ENCODE measurements at regions not wholly inside any gene's neighbourhood (a gene's known extent, or its start where the extent isn't known, plus 50 kb on each side); places are given as distances from the start of the nearest gene placed in this dataset.
A peak's percentile ranks its signal among the peaks of the same experiment; 100 is the strongest.
"Not testable (repeated sequence)": the region's sequence is repeated elsewhere in the genome, so short reads cannot be mapped to it uniquely, and the experiment has no call there.

- Mint-ChIP-seq H3K4me3 (no peak overlapping the region), H3K27ac (no peak overlapping the region), H3K4me1 (no peaks in the 10 kb centered on the region), H3K27me3 (peaks cover 0 to 4% (median 0%) of the 10 kb centered on the region in 3 donors), H3K9me3 (peaks cover 0 to 2% (median 0%) of the 10 kb centered on the region in 7 donors), H3K36me3 (no peaks in the 10 kb centered on the region)
- ATAC-seq (ENCODE audit: low read depth in 2 of 2) (no peak), DNase-seq (no peak)
These were observed 134.4 kb upstream of the PTBP2 start for GRCh38 chr1:96587222-96587621.

GRCh38 chr1:96588416-96588995 lies 133.1 kb upstream of the PTBP2 start:
- Mint-ChIP-seq H3K9me3 (peaks cover 0 to 7% (median 2%) of the 10 kb centered on the region in 7 donors), H3K4me1 (no peaks in the 10 kb centered on the region), H3K27me3 (peaks cover 0 to 3% (median 0%) of the 10 kb centered on the region in 3 donors), H3K36me3 (no peaks in the 10 kb centered on the region), H3K4me3 (no peak overlapping the region), H3K27ac (no peak overlapping the region)
- ATAC-seq (ENCODE audit: low read depth in 2 of 2) (no peak), DNase-seq (no peak)

GRCh38 chr1:96595530-96595929 lies 126.1 kb upstream of the PTBP2 start:
- not testable (repeated sequence) for ATAC-seq (ENCODE audit: low read depth in 2 of 2); DNase-seq; H3K4me3 Mint-ChIP-seq; H3K4me1 Mint-ChIP-seq; H3K27ac Mint-ChIP-seq; H3K9me3 Mint-ChIP-seq; H3K36me3 Mint-ChIP-seq; H3K27me3 Mint-ChIP-seq

GRCh38 chr1:96596226-96596922 lies 125.2 kb upstream of the PTBP2 start:
- DNase-seq (no peak), ATAC-seq (ENCODE audit: low read depth in 2 of 2) (peak in 1 of 2 donors; percentile 27)
- peaks cover 0 to 7% (median 3%) of the 10 kb centered on the region in 7 donors for H3K9me3 Mint-ChIP-seq
- H3K4me1 Mint-ChIP-seq, result no peaks in the 10 kb centered on the region
- no peaks in the 10 kb centered on the region for H3K36me3 Mint-ChIP-seq
- peaks cover 0 to 7% (median 0%) of the 10 kb centered on the region in 3 donors for H3K27me3 Mint-ChIP-seq
- no peak overlapping the region for H3K27ac Mint-ChIP-seq
- H3K4me3 Mint-ChIP-seq, result no peak overlapping the region

- Mint-ChIP-seq H3K4me1 (no peaks in the 10 kb centered on the region), H3K27ac (no peak overlapping the region), H3K27me3 (peaks cover 0 to 12% (median 0%) of the 10 kb centered on the region in 3 donors), H3K4me3 (no peak overlapping the region), H3K36me3 (no peaks in the 10 kb centered on the region), H3K9me3 (peaks cover 0 to 7% (median 3%) of the 10 kb centered on the region in 7 donors)
- ATAC-seq (ENCODE audit: low read depth in 2 of 2) (no peak), DNase-seq (no peak)
These were observed 124.4 kb upstream of the PTBP2 start for GRCh38 chr1:96597218-96597617.

DNA sequence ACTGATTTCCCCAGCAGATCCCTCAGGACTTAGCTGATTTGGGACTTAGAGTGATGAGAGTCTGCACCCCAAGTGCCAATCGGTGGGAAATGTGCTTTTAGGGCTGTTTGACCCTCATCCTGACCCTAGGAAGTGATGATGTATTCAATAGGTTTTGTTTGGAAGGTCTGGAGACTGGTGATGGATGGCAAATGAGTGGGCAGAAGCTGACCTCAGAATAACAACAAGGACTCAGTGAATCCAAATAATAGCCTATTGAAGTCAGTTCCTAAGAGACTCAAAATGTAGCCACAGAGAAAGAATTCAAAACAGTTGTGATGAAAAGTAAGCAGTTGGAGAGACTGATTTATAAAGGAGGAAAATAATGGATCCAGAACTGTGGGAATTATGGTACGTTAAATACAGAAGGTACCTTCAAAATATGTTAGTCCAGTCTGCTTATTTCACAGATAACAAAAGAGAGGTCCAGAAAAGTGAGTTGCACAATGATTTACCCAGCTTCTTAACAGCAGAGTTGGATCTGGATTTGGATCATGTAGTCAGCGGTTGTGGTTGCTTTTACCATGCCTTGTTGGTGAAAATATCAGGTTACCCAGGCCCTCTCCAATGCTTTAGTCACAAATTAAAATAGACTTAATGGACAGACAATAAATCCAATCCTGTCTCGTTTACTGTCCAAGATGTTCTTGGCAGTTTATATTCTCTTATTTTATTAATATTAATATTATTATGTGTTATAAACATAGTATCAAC lies 123.0 kb upstream of the PTBP2 start:
- no peaks in the 10 kb centered on the region for H3K36me3 Mint-ChIP-seq
- DNase-seq, result no peak
- no peaks in the 10 kb centered on the region for H3K4me1 Mint-ChIP-seq
- ATAC-seq (ENCODE audit: low read depth in 2 of 2), result no peak
- no peak overlapping the region for H3K4me3 Mint-ChIP-seq
- peaks cover 0 to 9% (median 0%) of the 10 kb centered on the region in 3 donors for H3K27me3 Mint-ChIP-seq
- H3K9me3 Mint-ChIP-seq, result peaks cover 0 to 2% (median 0%) of the 10 kb centered on the region in 7 donors
- H3K27ac Mint-ChIP-seq, result no peak overlapping the region

- H3K9me3 Mint-ChIP-seq; H3K4me1 Mint-ChIP-seq; H3K36me3 Mint-ChIP-seq; H3K27ac Mint-ChIP-seq; DNase-seq; ATAC-seq (ENCODE audit: low read depth in 2 of 2); H3K27me3 Mint-ChIP-seq; H3K4me3 Mint-ChIP-seq: not testable (repeated sequence)
These were observed 117.0 kb upstream of the PTBP2 start for GRCh38 chr1:96604620-96605019.

DNA sequence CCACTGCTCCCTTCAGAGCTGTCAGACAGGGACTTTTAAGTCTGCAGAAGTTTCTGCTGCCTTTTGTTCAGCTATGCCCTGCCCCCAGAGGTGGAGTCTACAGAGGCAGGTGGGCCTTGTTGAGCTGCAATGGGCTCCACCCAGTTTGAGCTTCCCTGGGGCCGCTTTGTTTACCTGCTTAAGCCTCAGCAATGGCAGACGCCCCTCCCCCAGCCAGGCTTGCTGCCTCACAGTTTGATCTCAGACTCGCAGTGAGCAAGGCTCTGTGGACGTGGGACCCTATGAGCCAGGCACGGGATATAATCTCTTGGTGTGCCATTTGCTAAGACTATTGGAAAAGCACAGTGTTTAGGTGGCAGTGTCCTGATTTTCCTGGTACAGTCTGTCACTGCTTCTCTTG lies 104.2 kb upstream of the PTBP2 start:
- ATAC-seq (ENCODE audit: low read depth in 2 of 2); H3K36me3 Mint-ChIP-seq; H3K4me3 Mint-ChIP-seq; DNase-seq; H3K4me1 Mint-ChIP-seq; H3K27me3 Mint-ChIP-seq; H3K27ac Mint-ChIP-seq: not testable (repeated sequence)
- H3K9me3 Mint-ChIP-seq, result peaks cover 4 to 17% (median 8%) of the 10 kb centered on the region in 7 donors

DNA sequence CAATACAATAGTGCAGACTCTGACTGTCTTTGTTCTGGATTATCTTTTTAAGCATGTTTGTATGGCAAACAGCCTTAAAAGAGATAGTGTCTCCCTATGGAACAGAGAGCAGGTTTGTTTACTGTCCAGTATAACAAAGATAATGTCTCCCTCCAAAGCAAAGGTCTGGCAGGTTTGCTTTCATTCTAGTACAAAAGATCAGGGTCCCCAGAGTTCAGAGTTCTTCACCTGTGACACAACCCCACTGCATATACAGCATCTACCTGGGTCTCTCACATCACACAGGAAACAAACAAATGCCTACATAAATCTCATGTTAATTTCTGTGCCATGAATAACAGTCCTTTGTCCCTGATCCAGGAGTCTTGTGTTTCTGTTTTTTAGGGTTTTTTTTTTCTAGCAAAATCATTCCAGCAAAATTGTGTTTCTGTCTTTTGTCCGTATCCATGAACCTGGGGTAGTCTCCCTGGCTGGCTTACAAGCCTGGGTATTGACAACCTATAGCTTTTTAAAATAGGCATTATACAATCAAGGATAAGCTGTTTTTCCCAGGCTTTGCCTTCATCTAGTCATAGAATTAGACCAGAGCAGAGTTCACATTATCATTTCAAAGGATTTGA lies 89.4 kb upstream of the PTBP2 start:
- H3K27me3 Mint-ChIP-seq, result peaks cover 0 to 7% (median 0%) of the 10 kb centered on the region in 3 donors
- no peak overlapping the region for H3K27ac Mint-ChIP-seq
- no peaks in the 10 kb centered on the region for H3K36me3 Mint-ChIP-seq
- no peak overlapping the region for H3K4me3 Mint-ChIP-seq
- no peaks in the 10 kb centered on the region for H3K9me3 Mint-ChIP-seq
- no peak for DNase-seq
- H3K4me1 Mint-ChIP-seq, result no peaks in the 10 kb centered on the region
- ATAC-seq (ENCODE audit: low read depth in 2 of 2), result no peak

- Mint-ChIP-seq H3K9me3 (no peaks in the 10 kb centered on the region), H3K27me3 (peaks cover 0 to 7% (median 0%) of the 10 kb centered on the region in 3 donors), H3K27ac (no peak overlapping the region), H3K36me3 (no peaks in the 10 kb centered on the region), H3K4me1 (no peaks in the 10 kb centered on the region), H3K4me3 (no peak overlapping the region)
- no peak for DNase-seq
- no peak for ATAC-seq (ENCODE audit: low read depth in 2 of 2)
These were observed 87.9 kb upstream of the PTBP2 start for GRCh38 chr1:96633695-96634094.

GRCh38 chr1:96634883-96635282 lies 86.7 kb upstream of the PTBP2 start:
- H3K4me1 Mint-ChIP-seq, result no peaks in the 10 kb centered on the region
- H3K9me3 Mint-ChIP-seq, result no peaks in the 10 kb centered on the region
- ATAC-seq (ENCODE audit: low read depth in 2 of 2), result no peak
- H3K36me3 Mint-ChIP-seq, result no peaks in the 10 kb centered on the region
- DNase-seq, result no peak
- H3K27me3 Mint-ChIP-seq, result peaks cover 0 to 7% (median 0%) of the 10 kb centered on the region in 3 donors
- H3K27ac Mint-ChIP-seq, result no peak overlapping the region
- no peak overlapping the region for H3K4me3 Mint-ChIP-seq

- peaks cover 0 to 13% (median 0%) of the 10 kb centered on the region in 3 donors for H3K27me3 Mint-ChIP-seq
- H3K9me3 Mint-ChIP-seq, result no peaks in the 10 kb centered on the region
- no peak overlapping the region for H3K4me3 Mint-ChIP-seq
- no peak overlapping the region for H3K27ac Mint-ChIP-seq
- H3K4me1 Mint-ChIP-seq, result no peaks in the 10 kb centered on the region
- ATAC-seq (ENCODE audit: low read depth in 2 of 2) (no peak), DNase-seq (no peak)
- H3K36me3 Mint-ChIP-seq, result no peaks in the 10 kb centered on the region
These were observed 80.3 kb upstream of the PTBP2 start for GRCh38 chr1:96641282-96641681.

DNA sequence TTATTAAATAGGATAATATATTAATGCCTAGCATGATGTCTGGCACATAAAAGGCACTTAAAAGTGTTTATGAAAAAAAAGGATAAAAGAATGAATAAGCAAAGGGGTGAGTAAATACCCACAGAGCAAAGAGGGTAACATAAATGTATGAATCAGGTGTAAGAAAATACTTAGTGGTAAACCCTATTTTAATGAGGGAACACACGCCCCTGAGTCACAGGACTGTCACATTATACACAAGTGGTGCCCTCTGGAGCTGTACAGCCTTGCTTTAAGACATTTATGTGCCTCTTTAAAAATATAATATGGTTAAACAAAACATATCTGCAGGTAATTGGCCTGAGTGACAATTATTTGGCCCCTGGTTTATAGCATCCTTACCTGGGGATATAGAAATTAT lies 78.1 kb upstream of the PTBP2 start:
- no peak overlapping the region for H3K4me3 Mint-ChIP-seq
- no peaks in the 10 kb centered on the region for H3K4me1 Mint-ChIP-seq

More for the DNA sequence above, 78.1 kb upstream of the PTBP2 start:
- DNase-seq (no peak), ATAC-seq (ENCODE audit: low read depth in 2 of 2) (no peak)
- Mint-ChIP-seq H3K9me3 (no peaks in the 10 kb centered on the region), H3K27me3 (peaks cover 0 to 13% (median 0%) of the 10 kb centered on the region in 3 donors), H3K36me3 (no peaks in the 10 kb centered on the region), H3K27ac (no peak overlapping the region)

Measured in naive B cell (primary cell).